ENCODE measurements at regions not wholly inside any gene's neighbourhood (a gene's known extent, or its start where the extent isn't known, plus 50 kb on each side); places are given as distances from the start of the nearest gene placed in this dataset.

DNA sequence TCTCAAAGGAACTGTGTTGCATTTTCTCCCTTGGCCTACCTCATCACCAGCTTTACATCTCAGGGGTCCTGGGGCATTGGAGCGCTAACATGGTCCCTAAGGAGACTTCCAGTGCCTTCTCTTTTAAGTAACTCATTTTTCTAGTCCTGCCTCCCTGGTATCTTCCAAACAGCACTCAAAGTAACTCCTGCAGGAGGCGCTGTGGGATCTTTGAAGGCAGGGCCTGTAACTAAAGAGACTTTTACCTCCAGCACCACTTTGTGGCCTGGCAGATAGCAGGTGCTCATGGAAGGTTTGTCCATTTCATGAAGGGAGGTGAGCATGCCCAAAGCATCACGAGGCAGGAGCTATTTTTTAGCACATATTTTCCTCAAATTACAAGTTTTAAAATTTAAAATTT lies 411.0 kb upstream of the GYPC start (continued):
- TF ChIP-seq, protein P1, sequence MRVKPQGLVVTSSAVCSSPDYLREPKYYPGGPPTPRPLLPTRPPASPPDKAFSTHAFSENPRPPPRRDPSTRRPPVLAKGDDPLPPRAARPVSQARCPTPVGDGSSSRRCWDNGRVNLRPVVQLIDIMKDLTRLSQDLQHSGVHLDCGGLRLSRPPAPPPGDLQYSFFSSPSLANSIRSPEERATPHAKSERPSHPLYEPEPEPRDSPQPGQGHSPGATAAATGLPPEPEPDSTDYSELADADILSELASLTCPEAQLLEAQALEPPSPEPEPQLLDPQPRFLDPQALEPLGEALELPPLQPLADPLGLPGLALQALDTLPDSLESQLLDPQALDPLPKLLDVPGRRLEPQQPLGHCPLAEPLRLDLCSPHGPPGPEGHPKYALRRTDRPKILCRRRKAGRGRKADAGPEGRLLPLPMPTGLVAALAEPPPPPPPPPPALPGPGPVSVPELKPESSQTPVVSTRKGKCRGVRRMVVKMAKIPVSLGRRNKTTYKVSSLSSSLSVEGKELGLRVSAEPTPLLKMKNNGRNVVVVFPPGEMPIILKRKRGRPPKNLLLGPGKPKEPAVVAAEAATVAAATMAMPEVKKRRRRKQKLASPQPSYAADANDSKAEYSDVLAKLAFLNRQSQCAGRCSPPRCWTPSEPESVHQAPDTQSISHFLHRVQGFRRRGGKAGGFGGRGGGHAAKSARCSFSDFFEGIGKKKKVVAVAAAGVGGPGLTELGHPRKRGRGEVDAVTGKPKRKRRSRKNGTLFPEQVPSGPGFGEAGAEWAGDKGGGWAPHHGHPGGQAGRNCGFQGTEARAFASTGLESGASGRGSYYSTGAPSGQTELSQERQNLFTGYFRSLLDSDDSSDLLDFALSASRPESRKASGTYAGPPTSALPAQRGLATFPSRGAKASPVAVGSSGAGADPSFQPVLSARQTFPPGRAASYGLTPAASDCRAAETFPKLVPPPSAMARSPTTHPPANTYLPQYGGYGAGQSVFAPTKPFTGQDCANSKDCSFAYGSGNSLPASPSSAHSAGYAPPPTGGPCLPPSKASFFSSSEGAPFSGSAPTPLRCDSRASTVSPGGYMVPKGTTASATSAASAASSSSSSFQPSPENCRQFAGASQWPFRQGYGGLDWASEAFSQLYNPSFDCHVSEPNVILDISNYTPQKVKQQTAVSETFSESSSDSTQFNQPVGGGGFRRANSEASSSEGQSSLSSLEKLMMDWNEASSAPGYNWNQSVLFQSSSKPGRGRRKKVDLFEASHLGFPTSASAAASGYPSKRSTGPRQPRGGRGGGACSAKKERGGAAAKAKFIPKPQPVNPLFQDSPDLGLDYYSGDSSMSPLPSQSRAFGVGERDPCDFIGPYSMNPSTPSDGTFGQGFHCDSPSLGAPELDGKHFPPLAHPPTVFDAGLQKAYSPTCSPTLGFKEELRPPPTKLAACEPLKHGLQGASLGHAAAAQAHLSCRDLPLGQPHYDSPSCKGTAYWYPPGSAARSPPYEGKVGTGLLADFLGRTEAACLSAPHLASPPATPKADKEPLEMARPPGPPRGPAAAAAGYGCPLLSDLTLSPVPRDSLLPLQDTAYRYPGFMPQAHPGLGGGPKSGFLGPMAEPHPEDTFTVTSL (CRISPR knock-in tag; IDR thresholded peaks at IDR 0.05; ENCODE audit: borderline replicate concordance), result no peak
- TF ChIP-seq JDP2 (CRISPR knock-in tag; IDR thresholded peaks at IDR 0.05; ENCODE audit: borderline replicate concordance), result no peak

GRCh38 chr2:126253669-126254068 lies 402.3 kb upstream of the GYPC start:
- in situ Hi-C loops (cut with HindIII; ENCODE audit: extremely low pct_ligation_motif_present, low pct_unique_long_range_greater_than_20kb), result no loop called here
- DNase-seq (ENCODE audit: low spot score), result no peak
- Histone ChIP-seq H3K9me3 (ENCODE audit: low read length) (no peaks in the 10 kb centered on the region), H3K4me2 (ENCODE audit: low read depth, low read length) (no peak overlapping the region), H3K79me2 (ENCODE audit: insufficient read depth, low read length) (no peaks in the 10 kb centered on the region), H3K4me1 (ENCODE audit: insufficient read depth, low read length) (no peaks in the 10 kb centered on the region), H3K27me3 (ENCODE audit: control insufficient read depth in 1 of 2, insufficient read depth in 2 of 2, low read length in 2 of 2) (no peaks in the 10 kb centered on the region), H4K20me1 (ENCODE audit: insufficient read depth, low read length) (no peaks in the 10 kb centered on the region), H2AFZ (ENCODE audit: low read length) (no peak overlapping the region), H3K36me3 (replicated peaks in 1 of 2; ENCODE audit: control insufficient read depth in 1 of 2, insufficient read depth in 2 of 2, low read length in 2 of 2) (no peaks in the 10 kb centered on the region), H3K9ac (ENCODE audit: insufficient read depth, low read depth, low read length) (no peak overlapping the region), H3K4me3 (replicated peaks in 1 of 3; ENCODE audit: insufficient read depth in 1 of 3, low read depth in 2 of 3, low read length in 3 of 3) (no peak overlapping the region), H3K27ac (ENCODE audit: extremely low read length, insufficient read depth, low read length) (no peak overlapping the region)
- TF ChIP-seq ZFP1 (CRISPR knock-in tag; IDR thresholded peaks at IDR 0.05) (no peak), FOSL2 (CRISPR knock-in tag; IDR thresholded peaks at IDR 0.05) (no peak), ZSCAN25 (CRISPR knock-in tag; IDR thresholded peaks at IDR 0.05) (no peak)
- no peak for ATAC-seq
- BruUV-seq (replicated peaks), result no TSS peak
- WGBS (ENCODE audit: low lambda C conversion rate), result 0% methylated on average over 2 of the region's 2 CpGs
- intact Hi-C loops (cut with micrococcal nuclease; ENCODE audit: unreplicated experiment), result no loop called here
- CTCF ChIA-PET (ENCODE audit: low intra/inter-chr PET ratio, low total read pairs), result no interaction called here
- FAIRE-seq, result no peak
- POLR2A ChIA-PET, result no interaction called here

Data from HepG2 (cell line).